GM12878 (cell line): ENCODE measurements at regions not wholly inside any gene's neighbourhood (a gene's known extent, or its start where the extent isn't known, plus 50 kb on each side); places are given as distances from the start of the nearest gene placed in this dataset.

Experiments used
- BACH1 ChIP-seq: fragments of 450-650 bp; IDR thresholded peaks from 2 replicates; pipeline ENCODE4 v1.6.1; 2017; ENCODE audit warnings: mild to moderate bottlenecking, borderline replicate concordance
- E2F8 ChIP-seq: fragments of 450-650 bp; IDR thresholded peaks from 2 replicates; pipeline ENCODE4 v1.6.1; 2018; ENCODE audit warnings: mild to moderate bottlenecking, low read depth, moderate library complexity; ENCODE audit not compliant: partially characterized antibody
- ELK1 ChIP-seq: IDR thresholded peaks from 2 replicates; pipeline ENCODE4 v1.6.1; 2012; ENCODE audit warnings: low read depth, low read length, improper control_type of control experiment
- ESRRA ChIP-seq: IDR thresholded peaks from 2 replicates; pipeline ENCODE4 v1.6.1; 2012; ENCODE audit warnings: mild to moderate bottlenecking, low read length, improper control_type of control experiment
- ETV6 ChIP-seq, 2 experiments: fragments of 450-650 bp in 1 of 2; IDR thresholded peaks in 1 of 2; conservative IDR thresholded peaks in 1 of 2; 2 replicates each; pipeline ENCODE4 v1.6.1; 2014; ENCODE audit warnings: antibody characterized with exemption in 1 of 2, borderline replicate concordance in 1 of 2, low read depth in 1 of 2, mild to moderate bottlenecking in 1 of 2, moderate library complexity in 1 of 2
- EZH2 ChIP-seq: IDR thresholded peaks from 2 replicates; pipeline ENCODE4 v1.6.1; 2012; ENCODE audit warnings: low read depth, mild to moderate bottlenecking, control low read depth, inconsistent platforms, low read length, borderline replicate concordance; ENCODE audit not compliant: control insufficient read depth
- HCFC1 ChIP-seq: fragments of 150-350 bp; IDR thresholded peaks from 2 replicates; pipeline ENCODE4 v1.6.1; 2014; ENCODE audit warnings: low read length
- NFIC ChIP-seq: IDR thresholded peaks from 2 replicates; pipeline ENCODE4 v1.6.1; 2012; ENCODE audit warnings: low read depth, mild to moderate bottlenecking, inconsistent platforms, low read length, moderate library complexity
- PAX5 ChIP-seq: IDR thresholded peaks from 2 replicates; pipeline ENCODE4 v1.6.1; 2011; ENCODE audit warnings: low read depth, low read length, borderline replicate concordance
- POLR2A ChIP-seq: IDR thresholded peaks from 2 replicates; pipeline ENCODE4 v1.6.1; 2011; ENCODE audit warnings: low read depth, mild to moderate bottlenecking, low read length
- RAD51 ChIP-seq: fragments of 450-650 bp; IDR thresholded peaks from 2 replicates; pipeline ENCODE4 v1.6.1; 2016; ENCODE audit warnings: moderate library complexity, mild to moderate bottlenecking, inconsistent platforms
- RCOR1 ChIP-seq: conservative IDR thresholded peaks from 2 replicates; pipeline ENCODE4 v1.6.1; 2012; ENCODE audit warnings: low read depth, low read length, improper control_type of control experiment
- SMAD1 ChIP-seq: fragments of 450-650 bp; IDR thresholded peaks from 2 replicates; pipeline ENCODE4 v1.6.1; 2018; ENCODE audit warnings: mild to moderate bottlenecking, low read depth; ENCODE audit not compliant: partially characterized antibody
- SREBF2 ChIP-seq: IDR thresholded peaks from 2 replicates; pipeline ENCODE4 v1.6.1; 2012; ENCODE audit warnings: mild to moderate bottlenecking, low read length
- SUPT20H ChIP-seq: IDR thresholded peaks from 2 replicates; pipeline ENCODE4 v1.6.1; 2011; ENCODE audit warnings: low read depth, mild to moderate bottlenecking, low read length, moderate library complexity, borderline replicate concordance; ENCODE audit not compliant: control insufficient read depth
- SUZ12 ChIP-seq: fragments of 200-600 bp; sonication (generic); IDR thresholded peaks from one replicate; pipeline ENCODE4 v1.6.1; 2018; ENCODE audit warnings: antibody characterized with exemption, mild to moderate bottlenecking; ENCODE audit not compliant: unreplicated experiment
- USF1 ChIP-seq: IDR thresholded peaks from 2 replicates; pipeline ENCODE4 v1.6.1; 2011; ENCODE audit warnings: borderline replicate concordance, low read depth, mild to moderate bottlenecking, moderate library complexity, mixed read lengths, low read length; ENCODE audit not compliant: insufficient read depth; ENCODE audit errors: extremely low read length
- USF2 ChIP-seq: IDR thresholded peaks from 2 replicates; pipeline ENCODE4 v1.6.1; 2011; ENCODE audit warnings: low read depth, low read length, improper control_type of control experiment, borderline replicate concordance
- YBX1 ChIP-seq: fragments of 450-650 bp; IDR thresholded peaks from 2 replicates; pipeline ENCODE4 v1.6.1; 2016; ENCODE audit warnings: antibody characterized with exemption
- ZSCAN29 ChIP-seq: fragments of 450-650 bp; IDR thresholded peaks from 2 replicates; pipeline ENCODE4 v1.6.1; 2017; ENCODE audit warnings: mild to moderate bottlenecking, moderate library complexity

GRCh38 chr6:6856538-6857523 is 250.9 kb upstream of the RREB1 start (continued):
- TF ChIP-seq SUZ12 = no peak
- no peak for TF ChIP-seq USF1
- TF ChIP-seq SMAD1 = no peak
- TF ChIP-seq USF2 = no peak; the same call in 1 of the 2 replicates
- TF ChIP-seq EZH2 = no peak
- TF ChIP-seq PAX5 = 0 out of 2 replicates have a peak, but pooled peaks have one; percentile 30
- no peak for TF ChIP-seq ESRRA
- peak; percentile 69 for TF ChIP-seq POLR2A
- 0 out of 2 replicates have a peak, but pooled peaks have one; percentile 41 for TF ChIP-seq RCOR1
- no peak for TF ChIP-seq SREBF2
- no peak for TF ChIP-seq ELK1
- TF ChIP-seq E2F8 = no peak
- no peak for TF ChIP-seq YBX1
- peak; percentile 13; the same call in 1 of the 2 replicates for TF ChIP-seq BACH1
- TF ChIP-seq ZSCAN29 = no peak
- no peak for TF ChIP-seq HCFC1
- no peak for TF ChIP-seq SUPT20H
- no peak for TF ChIP-seq NFIC
- TF ChIP-seq RAD51 = peak; percentile 79
- no peak for TF ChIP-seq ETV6 (conservative IDR thresholded peaks at IDR 0.05 in 1 of 2, IDR thresholded peaks at IDR 0.05 in 1 of 2; ENCODE audit: borderline replicate concordance in 1 of 2, low read depth in 1 of 2)
